Caco-2 (cell line): ENCODE measurements at regions not wholly inside any gene's neighbourhood (a gene's known extent, or its start where the extent isn't known, plus 50 kb on each side); places are given as distances from the start of the nearest gene placed in this dataset.

ENCODE experiments used
- BruUV-seq: library from RNA; stranded (reverse); fragments of 400-500 nt; replicated peaks from 2 replicates; lab custom pipeline; 2021; lab: Mats Ljungman, UMichigan
- CTCF ChIA-PET: fragments of 300-600 bp; sonication (Branson Sonifier 250); formaldehyde crosslinking; loops from one replicate; lab custom pipeline; 2022; ENCODE audit warnings: antibody characterized with exemption; lab: Charles Lee
- POLR2A ChIA-PET: fragments of 300-600 bp; sonication (Branson Sonifier 250); formaldehyde crosslinking; loops from one replicate; lab custom pipeline; 2022; ENCODE audit warnings: antibody characterized with exemption; lab: Charles Lee
- DNase-seq, 2 experiments: peaks; one replicate each; pipeline versions ENCODE4 v3.0.0 to v3.0.0-alpha.2; 2020 to 2022
- H3K27me3 ChIP-seq: replicated peaks from 2 replicates; pipeline ENCODE4 v1.6.0; 2011; ENCODE audit warnings: low read length; ENCODE audit not compliant: control insufficient read depth, insufficient read depth
- H3K36me3 ChIP-seq: 2 replicates; pipeline ENCODE4 v1.5.1; 2011; ENCODE audit warnings: low read length; ENCODE audit not compliant: control insufficient read depth, insufficient read depth
- H3K4me1 ChIP-seq: fragments of 250-450 bp; sonication (Bioruptor Pico); 2 replicates; pipeline ENCODE4 v1.5.1; 2020; ENCODE audit warnings: mild to moderate bottlenecking
- H3K4me3 ChIP-seq: 2 replicates; pipeline ENCODE4 v1.5.1; 2011; ENCODE audit warnings: low read depth, mild to moderate bottlenecking, control low read depth, low read length
- H3K9me3 ChIP-seq: fragments of 250-450 bp; sonication (Bioruptor Pico); 2 replicates; pipeline ENCODE4 v1.5.1; 2020; ENCODE audit warnings: mild to moderate bottlenecking, moderate library complexity
- H3K27ac Mint-ChIP-seq: one replicate; pipeline ENCODE4 v1.8.0; 2022; ENCODE audit warnings: mixed read lengths; ENCODE audit not compliant: unreplicated experiment
- H3K27me3 Mint-ChIP-seq: one replicate; pipeline ENCODE4 v1.8.0; 2022; ENCODE audit warnings: mixed read lengths; ENCODE audit not compliant: insufficient read depth, unreplicated experiment
- H3K36me3 Mint-ChIP-seq: one replicate; pipeline ENCODE4 v1.8.0; 2022; ENCODE audit warnings: mild to moderate bottlenecking, mixed read lengths; ENCODE audit not compliant: insufficient read depth, unreplicated experiment
- H3K4me1 Mint-ChIP-seq: one replicate; pipeline ENCODE4 v1.8.0; 2022; ENCODE audit warnings: low read depth, mixed read lengths; ENCODE audit not compliant: unreplicated experiment
- H3K4me3 Mint-ChIP-seq: one replicate; pipeline ENCODE4 v1.8.0; 2022; ENCODE audit warnings: mild to moderate bottlenecking, moderate library complexity, mixed read lengths; ENCODE audit not compliant: unreplicated experiment
- H3K9me3 Mint-ChIP-seq: one replicate; pipeline ENCODE4 v1.8.0; 2022; ENCODE audit warnings: mixed read lengths; ENCODE audit not compliant: unreplicated experiment
- CTCF ChIP-seq, 2 experiments: fragments of 200-600 bp in 1 of 2; IDR thresholded peaks; 1 replicate in 1 of 2; 2 replicates in 1 of 2; pipeline versions ENCODE4 v1.5.1 to v1.8.0; 2011 to 2022; ENCODE audit warnings: antibody characterized with exemption in 1 of 2, control low read depth in 1 of 2, inconsistent platforms in 1 of 2, low read depth in 1 of 2, low read length in 1 of 2, mild to moderate bottlenecking in 1 of 2, moderate library complexity in 1 of 2; ENCODE audit not compliant: insufficient read depth in 1 of 2, severe bottlenecking in 1 of 2, unreplicated experiment in 1 of 2
- intact Hi-C: fragments of 100-400 bp; cut with micrococcal nuclease; formaldehyde crosslinking; loops from one replicate; pipeline ENCODE4 v1.10.0; 2022; ENCODE audit not compliant: unreplicated experiment

DNA sequence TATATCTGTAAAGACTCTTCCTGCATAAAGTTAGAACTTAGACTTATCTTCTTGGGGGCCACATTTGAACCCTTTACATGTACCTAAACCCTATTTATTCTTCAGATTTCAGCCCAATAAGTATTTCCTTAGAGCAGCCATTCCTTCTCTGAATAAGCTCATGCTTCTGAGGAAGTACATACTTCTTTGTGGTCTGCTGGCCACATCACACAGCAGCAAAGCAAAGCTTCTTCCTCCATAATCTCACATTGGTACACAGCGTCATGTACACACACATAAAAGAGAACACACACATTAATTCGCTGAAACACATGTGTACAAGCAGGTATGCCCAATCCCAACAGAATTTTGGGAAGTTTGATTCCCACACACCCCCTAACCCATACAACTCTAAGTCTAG is 331.0 kb downstream of the CDH2 start:
- no peak overlapping the region for H3K4me3 Mint-ChIP-seq
- Histone ChIP-seq H3K4me3 (no peak overlapping the region), H3K36me3 (no peaks in the 10 kb centered on the region), H3K27me3 (no peaks in the 10 kb centered on the region), H3K9me3 (no peaks in the 10 kb centered on the region), H3K4me1 (peaks cover 12% of the 10 kb centered on the region; the same call in 1 of the 2 replicates)
- no peak overlapping the region for H3K27ac Mint-ChIP-seq
- peaks cover 6% of the 10 kb centered on the region for H3K9me3 Mint-ChIP-seq
- H3K4me1 Mint-ChIP-seq = peaks cover 14% of the 10 kb centered on the region
- BruUV-seq = no TSS peak
- no peaks in the 10 kb centered on the region for H3K36me3 Mint-ChIP-seq
- ChIA-PET CTCF (no interaction called here), POLR2A (no interaction called here)
- TF ChIP-seq CTCF (IDR thresholded peaks at IDR 0.05; ENCODE audit: insufficient read depth in 1 of 2, low read depth in 1 of 2, low read length in 1 of 2, severe bottlenecking in 1 of 2, unreplicated experiment in 1 of 2) = no peak
- H3K27me3 Mint-ChIP-seq = no peaks in the 10 kb centered on the region
- intact Hi-C loops = loop anchor here (2.0 kb wide), 1 partner anchor 55 kb away; no protein-coding TSS in a partner anchor
- no peak for DNase-seq

GRCh38 chr18:27843783-27844777 is 332.9 kb downstream of the CDH2 start:
- CTCF ChIA-PET = no interaction called here
- Mint-ChIP-seq H3K27ac (no peak overlapping the region), H3K4me1 (peaks cover 14% of the 10 kb centered on the region), H3K9me3 (peaks cover 6% of the 10 kb centered on the region), H3K4me3 (no peak overlapping the region), H3K27me3 (no peaks in the 10 kb centered on the region), H3K36me3 (no peaks in the 10 kb centered on the region)
- intact Hi-C loops = no loop called here
- H3K4me1 ChIP-seq = peaks cover 12% of the 10 kb centered on the region; the same call in 1 of the 2 replicates
- TF ChIP-seq CTCF (IDR thresholded peaks at IDR 0.05; ENCODE audit: insufficient read depth in 1 of 2, low read depth in 1 of 2, low read length in 1 of 2, severe bottlenecking in 1 of 2, unreplicated experiment in 1 of 2) = no peak
- H3K9me3 ChIP-seq = no peaks in the 10 kb centered on the region
- no TSS peak for BruUV-seq
- H3K4me3 ChIP-seq = no peak overlapping the region
- DNase-seq = no peak
- H3K36me3 ChIP-seq = no peaks in the 10 kb centered on the region
- POLR2A ChIA-PET = no interaction called here
- no peaks in the 10 kb centered on the region for H3K27me3 ChIP-seq

DNA sequence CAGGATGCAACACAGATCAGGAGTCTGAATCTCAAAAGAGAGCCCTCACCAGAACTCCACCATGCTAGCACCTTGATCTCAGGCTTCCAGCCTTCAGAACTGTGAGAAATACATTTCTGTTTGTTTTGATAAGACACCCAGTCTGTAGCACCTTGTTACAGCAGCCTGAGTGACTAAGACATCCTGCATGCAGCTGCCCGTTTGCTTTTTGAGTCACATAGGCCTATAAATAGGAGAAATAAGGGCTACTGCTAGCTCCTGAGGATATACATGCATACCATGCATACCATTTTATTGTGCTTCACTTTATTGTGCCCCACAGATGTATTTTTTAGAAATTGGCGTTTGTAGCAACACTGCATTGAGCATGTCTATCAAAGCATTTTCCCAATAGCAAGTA is 337.8 kb downstream of the CDH2 start:
- Mint-ChIP-seq H3K36me3 (no peaks in the 10 kb centered on the region), H3K9me3 (peaks cover under 1% of the 10 kb centered on the region), H3K27me3 (no peaks in the 10 kb centered on the region), H3K4me1 (no peaks in the 10 kb centered on the region), H3K4me3 (no peak overlapping the region), H3K27ac (no peak overlapping the region)
- H3K27me3 ChIP-seq = no peaks in the 10 kb centered on the region
- ChIA-PET CTCF (no interaction called here), POLR2A (no interaction called here)
- BruUV-seq = no TSS peak
- H3K4me1 ChIP-seq = no peaks in the 10 kb centered on the region
- no peak for TF ChIP-seq CTCF (IDR thresholded peaks at IDR 0.05; ENCODE audit: insufficient read depth in 1 of 2, low read depth in 1 of 2, low read length in 1 of 2, severe bottlenecking in 1 of 2, unreplicated experiment in 1 of 2)
- H3K36me3 ChIP-seq = no peaks in the 10 kb centered on the region
- intact Hi-C loops = loop anchor here (2.0 kb wide), 1 partner anchor 62 kb away; no protein-coding TSS in a partner anchor
- no peaks in the 10 kb centered on the region for H3K9me3 ChIP-seq
- no peak overlapping the region for H3K4me3 ChIP-seq
- peak; percentile 12 to 44 for DNase-seq
